ENCODE measurements at regions not wholly inside any gene's neighbourhood (a gene's known extent, or its start where the extent isn't known, plus 50 kb on each side); places are given as distances from the start of the nearest gene placed in this dataset.

DNA sequence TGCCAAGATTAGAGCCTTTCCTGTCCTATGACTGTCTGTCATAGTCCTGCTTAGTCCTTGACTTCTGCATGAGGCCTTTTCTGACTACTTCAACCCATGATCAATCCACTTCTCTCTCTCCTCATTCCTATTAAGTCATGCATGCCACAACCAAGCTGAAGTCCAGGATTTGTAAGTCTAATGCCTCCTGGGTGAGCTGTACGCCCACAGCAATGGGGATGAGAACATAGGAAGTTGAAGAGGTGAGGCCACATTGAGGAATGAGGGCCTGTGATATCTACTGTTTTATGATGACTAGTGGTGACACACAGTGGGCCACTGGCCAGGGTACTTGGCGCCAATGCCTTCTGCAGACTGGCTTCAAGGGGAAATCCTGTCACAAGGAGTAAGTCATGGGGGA, 994.1 kb upstream of the TMEM132C start:
- Histone ChIP-seq H3K27ac (no peak overlapping the region), H3K4me1 (replicated peaks) (no peaks in the 10 kb centered on the region), H3K36me3 (no peaks in the 10 kb centered on the region), H3K27me3 (replicated peaks; ENCODE audit: insufficient read depth) (no peaks in the 10 kb centered on the region), H3K9me3 (no peaks in the 10 kb centered on the region), H3K4me3 (no peak overlapping the region)
- intact Hi-C loops (cut with DNase I): no loop called here
- no peak for DNase-seq (ENCODE audit: low spot score)
- TF ChIP-seq POLR2AphosphoS5 (IDR thresholded peaks at IDR 0.05) (no peak), POLR2A (IDR thresholded peaks at IDR 0.05) (no peak)
- TF ChIP-seq, protein P1, sequence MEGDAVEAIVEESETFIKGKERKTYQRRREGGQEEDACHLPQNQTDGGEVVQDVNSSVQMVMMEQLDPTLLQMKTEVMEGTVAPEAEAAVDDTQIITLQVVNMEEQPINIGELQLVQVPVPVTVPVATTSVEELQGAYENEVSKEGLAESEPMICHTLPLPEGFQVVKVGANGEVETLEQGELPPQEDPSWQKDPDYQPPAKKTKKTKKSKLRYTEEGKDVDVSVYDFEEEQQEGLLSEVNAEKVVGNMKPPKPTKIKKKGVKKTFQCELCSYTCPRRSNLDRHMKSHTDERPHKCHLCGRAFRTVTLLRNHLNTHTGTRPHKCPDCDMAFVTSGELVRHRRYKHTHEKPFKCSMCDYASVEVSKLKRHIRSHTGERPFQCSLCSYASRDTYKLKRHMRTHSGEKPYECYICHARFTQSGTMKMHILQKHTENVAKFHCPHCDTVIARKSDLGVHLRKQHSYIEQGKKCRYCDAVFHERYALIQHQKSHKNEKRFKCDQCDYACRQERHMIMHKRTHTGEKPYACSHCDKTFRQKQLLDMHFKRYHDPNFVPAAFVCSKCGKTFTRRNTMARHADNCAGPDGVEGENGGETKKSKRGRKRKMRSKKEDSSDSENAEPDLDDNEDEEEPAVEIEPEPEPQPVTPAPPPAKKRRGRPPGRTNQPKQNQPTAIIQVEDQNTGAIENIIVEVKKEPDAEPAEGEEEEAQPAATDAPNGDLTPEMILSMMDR (IDR thresholded peaks at IDR 0.05): no peak
- WGBS: 89% methylated on average over 2 of the region's 2 CpGs

DNA sequence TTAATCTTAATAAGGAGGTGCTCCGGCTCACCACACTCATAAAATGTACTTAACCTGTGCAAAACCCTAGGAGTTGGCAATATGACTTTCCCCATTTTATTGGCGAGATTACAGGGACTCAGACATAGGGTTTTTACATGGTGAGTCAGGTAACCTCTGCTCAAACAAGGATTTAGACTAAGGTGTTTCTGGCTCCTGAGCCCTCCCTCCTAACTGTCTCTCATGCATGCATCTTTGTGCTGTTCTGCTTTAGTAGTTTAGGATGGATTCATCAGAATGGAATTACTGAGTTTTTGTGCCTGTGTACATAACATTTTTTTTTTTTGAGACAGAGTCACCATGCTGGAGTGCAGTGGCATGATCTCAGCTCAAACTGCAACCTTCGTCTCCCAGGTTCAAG, 993.3 kb upstream of the TMEM132C start:
- TF ChIP-seq POLR2AphosphoS5 (IDR thresholded peaks at IDR 0.05) (no peak), POLR2A (IDR thresholded peaks at IDR 0.05) (no peak)
- TF ChIP-seq, protein P1 (IDR thresholded peaks at IDR 0.05): no peak
- H3K36me3 ChIP-seq: no peaks in the 10 kb centered on the region
- no peak overlapping the region for H3K4me3 ChIP-seq
- no peaks in the 10 kb centered on the region for H3K4me1 ChIP-seq (replicated peaks)
- DNase-seq (ENCODE audit: low spot score): no peak
- H3K27me3 ChIP-seq (replicated peaks; ENCODE audit: insufficient read depth): no peaks in the 10 kb centered on the region
- WGBS: 70% methylated on average over 3 of the region's 3 CpGs
- intact Hi-C loops (cut with DNase I): no loop called here
- no peak overlapping the region for H3K27ac ChIP-seq
- H3K9me3 ChIP-seq: no peaks in the 10 kb centered on the region

DNA sequence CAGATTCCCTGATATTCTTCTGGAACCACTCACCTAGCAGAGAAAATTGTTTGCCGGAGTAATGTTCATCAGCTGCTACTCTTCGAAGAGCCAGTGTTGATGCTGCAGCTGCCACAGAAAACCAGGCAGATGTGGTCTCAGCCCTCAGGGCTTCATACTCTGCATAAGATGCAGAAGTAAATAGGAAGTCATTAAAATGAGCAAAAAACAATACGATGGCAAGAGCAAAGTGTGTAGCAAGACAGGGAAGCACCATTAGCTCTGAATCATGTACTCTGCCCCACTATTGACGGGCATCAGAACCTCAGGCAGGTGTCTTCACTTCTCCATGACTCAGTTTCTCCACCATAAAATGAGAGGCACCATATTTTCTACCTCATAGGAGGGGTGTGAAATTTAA, 991.6 kb upstream of the TMEM132C start:
- Histone ChIP-seq H3K36me3 (no peaks in the 10 kb centered on the region), H3K4me1 (replicated peaks) (no peaks in the 10 kb centered on the region), H3K4me3 (no peak overlapping the region), H3K27me3 (replicated peaks; ENCODE audit: insufficient read depth) (no peaks in the 10 kb centered on the region), H3K27ac (no peak overlapping the region), H3K9me3 (no peaks in the 10 kb centered on the region)
- DNase-seq (ENCODE audit: low spot score): no peak
- TF ChIP-seq POLR2A (IDR thresholded peaks at IDR 0.05): no peak
- no peak for TF ChIP-seq POLR2AphosphoS5 (IDR thresholded peaks at IDR 0.05)
- TF ChIP-seq, protein P1 (IDR thresholded peaks at IDR 0.05): no peak
- intact Hi-C loops (cut with DNase I): no loop called here
- WGBS: 82% methylated on average over 4 of the region's 4 CpGs

DNA sequence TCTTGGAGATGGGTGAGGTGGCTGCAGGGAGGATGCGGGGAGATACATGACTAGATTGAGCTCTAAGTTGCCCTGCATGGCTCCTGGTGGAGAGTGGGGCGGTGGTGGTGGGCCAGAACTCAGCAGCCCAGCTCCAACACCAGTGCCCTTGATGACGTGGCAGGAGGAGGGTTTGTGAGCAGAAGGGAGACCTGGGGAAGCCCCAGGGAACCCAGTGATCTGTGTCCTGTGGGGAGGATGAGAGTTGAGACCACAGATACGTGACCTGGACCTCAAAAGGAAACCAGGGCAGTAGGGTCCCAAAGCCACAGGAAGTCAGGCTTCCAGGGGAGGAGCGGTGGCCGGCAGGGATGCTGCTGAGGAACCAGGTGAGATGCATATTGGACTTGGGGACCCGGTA, 989.1 kb upstream of the TMEM132C start:
- Histone ChIP-seq H3K36me3 (no peaks in the 10 kb centered on the region), H3K9me3 (no peaks in the 10 kb centered on the region), H3K27ac (no peak overlapping the region), H3K4me3 (no peak overlapping the region), H3K4me1 (replicated peaks) (no peaks in the 10 kb centered on the region), H3K27me3 (replicated peaks; ENCODE audit: insufficient read depth) (no peaks in the 10 kb centered on the region)
- intact Hi-C loops (cut with DNase I): no loop called here
- no peak for DNase-seq (ENCODE audit: low spot score)
- TF ChIP-seq POLR2A (IDR thresholded peaks at IDR 0.05): no peak
- TF ChIP-seq POLR2AphosphoS5 (IDR thresholded peaks at IDR 0.05): no peak
- TF ChIP-seq, protein P1 (IDR thresholded peaks at IDR 0.05): no peak
- 76% methylated on average over 7 of the region's 7 CpGs for WGBS

DNA sequence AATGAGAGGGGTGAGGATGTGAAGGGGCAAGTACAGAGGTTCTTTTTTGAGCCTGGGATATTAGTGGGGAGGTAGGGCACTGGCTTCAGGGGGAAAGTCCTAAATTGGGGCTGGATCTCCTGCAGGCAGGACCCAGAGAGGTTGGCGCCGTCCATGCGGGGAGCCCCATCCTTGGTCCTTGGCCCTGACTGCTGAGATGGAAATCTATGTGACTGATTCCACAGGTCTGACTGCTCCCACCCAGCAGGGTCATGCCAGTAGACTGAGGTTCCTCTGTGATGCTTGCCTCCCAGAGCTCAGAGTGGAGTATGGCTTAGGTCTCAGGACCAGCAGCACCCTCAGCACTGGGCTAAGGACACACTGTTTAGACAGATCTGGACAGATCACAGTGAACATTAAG, 988.6 kb upstream of the TMEM132C start:
- H3K27me3 ChIP-seq (replicated peaks; ENCODE audit: insufficient read depth): no peaks in the 10 kb centered on the region
- intact Hi-C loops (cut with DNase I): no loop called here
- no peaks in the 10 kb centered on the region for H3K36me3 ChIP-seq
- DNase-seq (ENCODE audit: low spot score): no peak
- H3K4me1 ChIP-seq (replicated peaks): no peaks in the 10 kb centered on the region
- H3K4me3 ChIP-seq: no peak overlapping the region
- 89% methylated on average over 3 of the region's 3 CpGs for WGBS
- H3K27ac ChIP-seq: no peak overlapping the region
- no peaks in the 10 kb centered on the region for H3K9me3 ChIP-seq
- no peak for TF ChIP-seq POLR2A (IDR thresholded peaks at IDR 0.05)

Data from prostate gland (tissue), 2 donors.